ENCODE measurements at regions not wholly inside any gene's neighbourhood (a gene's known extent, or its start where the extent isn't known, plus 50 kb on each side); places are given as distances from the start of the nearest gene placed in this dataset.

DNA sequence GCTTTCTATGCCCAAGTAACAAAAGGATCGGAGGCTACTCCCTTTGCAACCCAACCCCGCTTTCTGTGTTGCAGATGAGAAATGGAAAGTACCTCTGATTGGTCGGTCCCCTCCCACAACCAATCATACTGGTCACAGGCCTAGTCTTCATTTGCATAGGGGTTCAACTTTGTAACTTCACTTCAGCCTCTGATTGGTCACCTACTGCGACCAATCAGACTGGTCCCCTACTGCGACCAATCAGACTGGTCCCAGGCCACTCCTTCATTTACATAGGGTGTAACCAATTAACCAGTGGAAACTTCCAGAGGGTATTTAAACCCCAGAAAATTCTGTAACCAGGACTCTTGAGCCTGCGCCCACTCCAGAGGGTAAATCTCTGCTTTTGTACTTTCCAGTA, 906.4 kb upstream of the TMEM132C start:
- TF ChIP-seq, protein P1, sequence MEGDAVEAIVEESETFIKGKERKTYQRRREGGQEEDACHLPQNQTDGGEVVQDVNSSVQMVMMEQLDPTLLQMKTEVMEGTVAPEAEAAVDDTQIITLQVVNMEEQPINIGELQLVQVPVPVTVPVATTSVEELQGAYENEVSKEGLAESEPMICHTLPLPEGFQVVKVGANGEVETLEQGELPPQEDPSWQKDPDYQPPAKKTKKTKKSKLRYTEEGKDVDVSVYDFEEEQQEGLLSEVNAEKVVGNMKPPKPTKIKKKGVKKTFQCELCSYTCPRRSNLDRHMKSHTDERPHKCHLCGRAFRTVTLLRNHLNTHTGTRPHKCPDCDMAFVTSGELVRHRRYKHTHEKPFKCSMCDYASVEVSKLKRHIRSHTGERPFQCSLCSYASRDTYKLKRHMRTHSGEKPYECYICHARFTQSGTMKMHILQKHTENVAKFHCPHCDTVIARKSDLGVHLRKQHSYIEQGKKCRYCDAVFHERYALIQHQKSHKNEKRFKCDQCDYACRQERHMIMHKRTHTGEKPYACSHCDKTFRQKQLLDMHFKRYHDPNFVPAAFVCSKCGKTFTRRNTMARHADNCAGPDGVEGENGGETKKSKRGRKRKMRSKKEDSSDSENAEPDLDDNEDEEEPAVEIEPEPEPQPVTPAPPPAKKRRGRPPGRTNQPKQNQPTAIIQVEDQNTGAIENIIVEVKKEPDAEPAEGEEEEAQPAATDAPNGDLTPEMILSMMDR (IDR thresholded peaks at IDR 0.05; ENCODE audit: insufficient read depth, low read depth, low read length), result no peak
- no peak for DNase-seq (ENCODE audit: low read depth)
- no peak overlapping the region for H3K4me3 ChIP-seq (ENCODE audit: low read depth, low read length)

DNA sequence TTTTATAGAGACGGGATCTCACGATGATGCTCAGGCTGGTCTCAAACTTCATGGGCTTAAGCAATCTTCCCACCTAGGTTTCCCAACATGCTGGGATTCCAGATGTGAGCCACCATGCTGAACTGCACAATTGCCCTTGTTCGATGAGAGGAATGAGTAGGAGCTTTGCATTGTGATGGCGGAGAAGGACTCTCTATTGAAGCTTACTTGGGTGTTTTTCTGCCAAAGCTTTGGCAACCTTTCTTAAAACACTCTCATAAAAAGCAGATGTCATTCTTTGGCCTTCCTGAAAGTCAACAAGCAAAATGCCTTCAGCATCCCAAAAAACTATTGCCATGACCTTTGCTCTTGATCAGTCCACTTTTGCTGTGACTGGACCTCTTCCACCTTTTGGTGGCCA, 904.8 kb upstream of the TMEM132C start:
- no peak for DNase-seq (ENCODE audit: low read depth)
- no peak overlapping the region for H3K4me3 ChIP-seq (ENCODE audit: low read depth, low read length)
- TF ChIP-seq, protein P1 (IDR thresholded peaks at IDR 0.05; ENCODE audit: insufficient read depth, low read depth, low read length), result no peak

DNA sequence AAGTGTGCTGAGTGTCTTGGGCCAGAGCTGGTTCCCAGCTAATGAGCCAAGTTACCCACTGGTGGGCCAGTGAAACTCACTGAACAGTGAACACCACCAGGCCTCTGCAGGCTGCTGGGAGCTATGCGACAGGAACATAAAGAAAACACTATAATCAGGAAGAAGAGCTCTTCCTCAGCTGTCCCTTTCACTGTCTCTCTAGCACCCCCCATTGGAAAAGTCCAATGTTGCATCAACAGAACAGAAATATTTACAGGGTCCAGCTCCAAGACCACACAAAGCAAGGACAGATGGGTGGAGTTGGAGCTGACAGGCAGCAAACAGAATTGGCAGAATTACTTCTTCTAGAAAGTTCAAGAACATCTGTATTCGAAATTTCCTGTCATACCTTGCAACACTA, 903.6 kb upstream of the TMEM132C start:
- TF ChIP-seq, protein P1 (IDR thresholded peaks at IDR 0.05; ENCODE audit: insufficient read depth, low read depth, low read length), result peak; percentile 35
- DNase-seq (ENCODE audit: low read depth), result no peak
- no peak overlapping the region for H3K4me3 ChIP-seq (ENCODE audit: low read depth, low read length)

DNA sequence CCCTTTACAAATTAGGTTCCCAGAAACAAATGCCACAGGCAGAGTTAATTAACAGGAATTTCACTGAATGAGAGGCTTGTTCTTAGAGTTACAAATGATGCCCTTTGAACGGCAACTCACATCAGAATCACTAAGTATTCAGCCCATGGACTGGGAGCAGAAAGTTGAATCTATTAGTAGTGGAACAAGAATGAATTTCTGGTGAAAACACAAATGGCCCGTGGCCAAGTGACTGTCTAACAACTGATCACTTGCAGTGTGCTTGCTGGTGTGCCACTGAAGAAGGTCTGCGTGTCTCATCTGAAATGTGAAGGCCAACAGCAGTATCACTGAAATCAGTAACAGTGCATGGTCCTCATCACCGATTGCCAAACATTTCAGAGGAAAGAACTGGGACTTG, 893.4 kb upstream of the TMEM132C start:
- no peak for DNase-seq (ENCODE audit: low read depth)
- TF ChIP-seq, protein P1 (IDR thresholded peaks at IDR 0.05; ENCODE audit: insufficient read depth, low read depth, low read length), result no peak
- H3K4me3 ChIP-seq (ENCODE audit: low read depth, low read length), result no peak overlapping the region

DNA sequence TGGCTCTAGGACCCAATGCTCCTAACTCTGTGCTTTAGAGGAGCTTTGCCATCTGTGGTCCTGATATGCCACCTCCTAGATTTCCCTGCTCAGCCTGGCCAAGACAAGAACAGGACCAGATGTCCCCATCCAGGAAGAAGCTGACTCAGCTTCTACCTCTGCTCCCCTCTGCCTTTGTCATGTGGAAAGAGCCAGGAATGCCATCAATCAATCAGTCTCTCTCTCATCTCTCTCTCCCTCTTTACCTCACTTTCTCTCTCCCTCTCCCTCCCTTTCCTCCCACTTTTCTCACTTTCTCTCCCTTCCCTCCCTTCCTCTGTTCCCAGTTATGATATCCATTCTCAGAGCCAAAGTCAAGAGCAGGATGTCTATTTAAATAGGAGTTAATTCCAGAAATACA, 892.5 kb upstream of the TMEM132C start:
- TF ChIP-seq, protein P1 (IDR thresholded peaks at IDR 0.05; ENCODE audit: insufficient read depth, low read depth, low read length), result no peak
- DNase-seq (ENCODE audit: low read depth), result no peak
- H3K4me3 ChIP-seq (ENCODE audit: low read depth, low read length), result no peak overlapping the region

DNA sequence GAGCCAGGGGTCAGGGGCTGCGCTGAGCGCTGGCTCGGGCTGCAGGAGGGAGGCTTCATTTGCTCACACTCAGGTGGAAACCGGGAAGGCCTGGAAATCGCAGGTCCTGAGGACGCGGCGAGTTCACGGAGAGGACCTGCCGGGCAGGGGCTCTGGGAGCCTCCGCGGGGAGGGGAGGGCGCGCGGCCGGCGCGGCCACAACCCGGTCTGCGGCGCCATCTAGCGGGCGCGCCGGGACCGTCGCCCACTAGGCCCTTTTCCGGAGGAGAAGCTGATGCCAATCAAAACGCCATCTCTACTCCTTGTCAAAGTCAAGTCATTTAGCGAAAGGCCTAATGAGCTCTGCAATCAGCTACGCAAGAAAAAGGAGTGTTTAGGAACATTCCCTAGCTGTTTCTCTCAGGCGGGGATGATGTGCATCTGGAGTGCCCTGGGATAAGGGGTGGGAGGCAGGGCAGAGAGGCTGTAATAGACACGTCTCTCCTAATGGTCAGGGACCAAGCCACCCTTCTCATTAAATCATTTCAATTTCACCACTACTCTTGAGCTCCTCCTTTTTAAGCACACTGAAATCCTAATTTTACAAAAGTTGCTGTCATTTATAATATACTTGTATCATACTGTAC, 885.8 kb upstream of the TMEM132C start:
- DNase-seq (ENCODE audit: low read depth), result peak; percentile 7
- peak overlapping the region; percentile 41 for H3K4me3 ChIP-seq (ENCODE audit: low read depth, low read length)
- TF ChIP-seq, protein P1 (IDR thresholded peaks at IDR 0.05; ENCODE audit: insufficient read depth, low read depth, low read length), result peak; percentile 66

DNA sequence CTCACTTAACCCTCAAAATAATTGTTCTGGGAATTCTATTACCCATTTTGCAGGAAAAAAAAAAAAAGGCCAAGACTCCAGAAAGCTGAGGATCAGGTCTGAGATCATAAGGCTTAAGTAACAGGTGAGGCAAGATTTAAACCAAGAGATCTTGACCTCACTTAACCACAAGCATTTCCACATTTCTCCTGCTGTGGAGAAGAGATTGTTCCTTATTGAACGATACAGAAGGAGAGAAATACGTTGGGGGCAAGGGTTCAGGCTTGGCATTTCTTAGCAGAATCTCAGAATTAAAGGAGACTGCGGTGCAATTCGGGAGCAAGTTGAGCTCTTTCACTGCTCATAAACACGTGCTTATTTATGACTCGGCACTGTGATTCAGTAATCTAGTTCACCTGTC, 885.3 kb upstream of the TMEM132C start:
- DNase-seq (ENCODE audit: low read depth), result no peak
- TF ChIP-seq, protein P1 (IDR thresholded peaks at IDR 0.05; ENCODE audit: insufficient read depth, low read depth, low read length), result no peak
- H3K4me3 ChIP-seq (ENCODE audit: low read depth, low read length), result no peak overlapping the region
